ENCODE measurements at regions not wholly inside any gene's neighbourhood (a gene's known extent, or its start where the extent isn't known, plus 50 kb on each side); places are given as distances from the start of the nearest gene placed in this dataset.

DNA sequence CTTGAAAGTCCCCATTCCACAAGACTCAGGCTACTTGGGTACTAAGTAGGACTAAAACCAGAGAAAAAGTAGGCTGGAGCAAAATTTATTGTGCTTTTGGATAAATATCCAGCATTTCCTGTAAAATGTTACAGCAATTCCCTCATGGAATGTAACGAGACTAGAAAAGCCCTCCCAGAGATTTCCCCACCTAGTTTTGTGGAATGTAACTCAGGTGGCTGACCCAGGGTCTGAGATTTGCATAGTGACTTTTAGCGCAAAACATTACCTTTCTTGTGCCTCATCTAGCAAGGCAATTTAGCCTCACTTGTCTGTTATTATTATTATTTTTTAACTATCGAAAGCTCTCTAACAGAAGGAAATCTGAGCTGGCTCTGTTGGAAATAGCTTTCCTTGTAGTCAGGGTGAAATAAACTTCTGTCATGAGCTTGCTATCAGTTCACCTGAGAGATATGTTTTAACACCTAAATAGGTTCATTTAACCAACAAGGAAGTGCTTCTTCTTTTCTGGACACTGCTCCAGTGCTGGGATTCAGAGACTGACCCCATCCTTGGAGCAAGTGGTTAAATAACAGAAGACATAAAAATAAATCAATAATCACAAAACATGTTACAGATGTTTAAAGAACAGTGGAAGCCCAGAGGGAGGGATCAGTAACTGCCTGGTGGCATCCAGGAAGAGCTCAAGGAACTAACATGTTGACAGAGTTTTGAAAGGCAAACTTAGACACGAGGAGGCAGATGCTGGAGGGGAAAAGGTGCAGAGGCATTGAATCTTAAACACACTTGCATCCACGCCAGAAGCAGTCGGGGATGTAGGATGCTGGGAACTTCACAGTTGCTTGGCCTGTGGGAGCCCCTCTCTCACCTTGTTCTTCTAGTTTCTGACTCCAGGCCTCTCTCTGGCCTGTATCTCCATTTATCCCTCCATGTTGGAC lies 68.3 kb upstream of the RHOU start:
- TF ChIP-seq, protein P1, sequence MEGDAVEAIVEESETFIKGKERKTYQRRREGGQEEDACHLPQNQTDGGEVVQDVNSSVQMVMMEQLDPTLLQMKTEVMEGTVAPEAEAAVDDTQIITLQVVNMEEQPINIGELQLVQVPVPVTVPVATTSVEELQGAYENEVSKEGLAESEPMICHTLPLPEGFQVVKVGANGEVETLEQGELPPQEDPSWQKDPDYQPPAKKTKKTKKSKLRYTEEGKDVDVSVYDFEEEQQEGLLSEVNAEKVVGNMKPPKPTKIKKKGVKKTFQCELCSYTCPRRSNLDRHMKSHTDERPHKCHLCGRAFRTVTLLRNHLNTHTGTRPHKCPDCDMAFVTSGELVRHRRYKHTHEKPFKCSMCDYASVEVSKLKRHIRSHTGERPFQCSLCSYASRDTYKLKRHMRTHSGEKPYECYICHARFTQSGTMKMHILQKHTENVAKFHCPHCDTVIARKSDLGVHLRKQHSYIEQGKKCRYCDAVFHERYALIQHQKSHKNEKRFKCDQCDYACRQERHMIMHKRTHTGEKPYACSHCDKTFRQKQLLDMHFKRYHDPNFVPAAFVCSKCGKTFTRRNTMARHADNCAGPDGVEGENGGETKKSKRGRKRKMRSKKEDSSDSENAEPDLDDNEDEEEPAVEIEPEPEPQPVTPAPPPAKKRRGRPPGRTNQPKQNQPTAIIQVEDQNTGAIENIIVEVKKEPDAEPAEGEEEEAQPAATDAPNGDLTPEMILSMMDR (IDR thresholded peaks at IDR 0.05 in 4 of 5, conservative IDR thresholded peaks at IDR 0.05 in 1 of 5): no peak
- no peak for TF ChIP-seq POLR2A (IDR thresholded peaks at IDR 0.05)
